Stimulated activated CD8-positive, alpha-beta memory T cell treated with anti-CD3 and anti-CD28 coated beads, Interleukin-15, amount 100 ng/mL, for 24 hours (primary cell): ENCODE measurements at regions not wholly inside any gene's neighbourhood (a gene's known extent, or its start where the extent isn't known, plus 50 kb on each side); places are given as distances from the start of the nearest gene placed in this dataset.

Experiments
- DNase-seq: peaks from one replicate; pipeline ENCODE4 v3.0.0-alpha.2; 2020; ENCODE audit warnings: low read depth

GRCh38 chr5:148708854-148709253, 54.5 kb upstream of the HTR4 start:
- DNase-seq = no peak

GRCh38 chr5:148711961-148712360, 57.6 kb upstream of the HTR4 start:
- DNase-seq = no peak

- DNase-seq = no peak
Measured at GRCh38 chr5:148713735-148714508, 59.6 kb upstream of the HTR4 start.

- DNase-seq = no peak
Measured at GRCh38 chr5:148716716-148717115, 62.4 kb upstream of the HTR4 start.

- DNase-seq = no peak
Measured at GRCh38 chr5:148717668-148718067, 63.3 kb upstream of the HTR4 start.

GRCh38 chr5:148719605-148720004, 65.3 kb upstream of the HTR4 start:
- DNase-seq = no peak

- DNase-seq = no peak
Measured at GRCh38 chr5:148720257-148720656, 65.9 kb upstream of the HTR4 start.

GRCh38 chr5:148723143-148723542, 68.8 kb upstream of the HTR4 start:
- no peak for DNase-seq

- no peak for DNase-seq
Measured at GRCh38 chr5:148725675-148726074, 71.3 kb upstream of the HTR4 start.

GRCh38 chr5:148729182-148729581, 74.9 kb upstream of the HTR4 start:
- DNase-seq = no peak

- no peak for DNase-seq
Measured at GRCh38 chr5:148730270-148730669, 75.9 kb upstream of the HTR4 start.

GRCh38 chr5:148730942-148731898, 76.9 kb upstream of the HTR4 start:
- peak; percentile 8 for DNase-seq

GRCh38 chr5:148732692-148733091, 78.4 kb upstream of the HTR4 start:
- no peak for DNase-seq

GRCh38 chr5:148733601-148734438, 79.5 kb upstream of the HTR4 start:
- peak; percentile 19 for DNase-seq

- DNase-seq = no peak
Measured at GRCh38 chr5:148734518-148734917, 80.2 kb upstream of the HTR4 start.

- no peak for DNase-seq
Measured at GRCh38 chr5:148735301-148735835, 81.0 kb upstream of the HTR4 start.

GRCh38 chr5:148739023-148739422, 84.7 kb upstream of the HTR4 start:
- no peak for DNase-seq

GRCh38 chr5:148739524-148739923, 85.2 kb upstream of the HTR4 start:
- no peak for DNase-seq

- no peak for DNase-seq
Measured at GRCh38 chr5:148740079-148740858, 85.9 kb upstream of the HTR4 start.

- no peak for DNase-seq
Measured at GRCh38 chr5:148740966-148741742, 85.3 kb upstream of the ADRB2 start.
